Spleen (tissue), 7 donors: ENCODE measurements at regions not wholly inside any gene's neighbourhood (a gene's known extent, or its start where the extent isn't known, plus 50 kb on each side); places are given as distances from the start of the nearest gene placed in this dataset.

ENCODE experiments used
- POLR2A ChIP-seq, 3 donors: fragments of 450-650 bp; IDR thresholded peaks; one replicate each; pipeline ENCODE4 v1.5.1; 2017; ENCODE audit warnings: antibody characterized with exemption in 3 of 3, mild to moderate bottlenecking in 1 of 3
- TF ChIP-seq, protein P1 (sequence below), 11 experiments: fragments of 200-600 bp in 7 of 11; fragments of 450-650 bp in 4 of 11; sonication (generic) in 4 of 11; IDR thresholded peaks in 8 of 11; conservative IDR thresholded peaks in 3 of 11; 1 replicate in 7 of 11; 2 replicates in 4 of 11; pipeline versions ENCODE4 v1.4.0 to v1.8.0; 2016 to 2021; ENCODE audit warnings: antibody characterized with exemption in 11 of 11, inconsistent platforms in 4 of 11, mild to moderate bottlenecking in 1 of 11
- donor health status: DM: no; HTN: no; CAD: no; lungs with moderate emphysema.
- donor health status: DM: no; HTN: no; CAD: no.
- donor health status: DM: no; HTN: no; CAD: no.

DNA sequence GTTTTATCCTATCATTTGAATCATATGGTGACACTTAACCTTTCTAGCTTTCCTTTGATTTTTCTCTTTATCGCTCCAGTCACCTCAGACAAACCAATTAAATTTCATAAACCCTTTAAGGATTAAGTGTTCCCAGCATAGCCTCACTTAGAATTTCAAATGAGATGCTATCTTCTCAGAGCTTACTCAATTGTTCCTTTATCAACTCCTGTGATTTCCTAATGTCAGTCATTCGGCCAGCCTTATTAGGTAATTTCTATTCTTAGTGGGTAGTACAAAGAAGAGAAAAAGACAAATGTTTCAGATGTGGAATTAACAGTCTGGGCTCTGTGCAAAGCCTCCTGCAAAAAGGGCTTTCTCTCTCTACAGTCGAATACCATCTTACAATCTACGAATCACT, 77.1 kb upstream of the CCDC90B start:
- TF ChIP-seq, protein P1, sequence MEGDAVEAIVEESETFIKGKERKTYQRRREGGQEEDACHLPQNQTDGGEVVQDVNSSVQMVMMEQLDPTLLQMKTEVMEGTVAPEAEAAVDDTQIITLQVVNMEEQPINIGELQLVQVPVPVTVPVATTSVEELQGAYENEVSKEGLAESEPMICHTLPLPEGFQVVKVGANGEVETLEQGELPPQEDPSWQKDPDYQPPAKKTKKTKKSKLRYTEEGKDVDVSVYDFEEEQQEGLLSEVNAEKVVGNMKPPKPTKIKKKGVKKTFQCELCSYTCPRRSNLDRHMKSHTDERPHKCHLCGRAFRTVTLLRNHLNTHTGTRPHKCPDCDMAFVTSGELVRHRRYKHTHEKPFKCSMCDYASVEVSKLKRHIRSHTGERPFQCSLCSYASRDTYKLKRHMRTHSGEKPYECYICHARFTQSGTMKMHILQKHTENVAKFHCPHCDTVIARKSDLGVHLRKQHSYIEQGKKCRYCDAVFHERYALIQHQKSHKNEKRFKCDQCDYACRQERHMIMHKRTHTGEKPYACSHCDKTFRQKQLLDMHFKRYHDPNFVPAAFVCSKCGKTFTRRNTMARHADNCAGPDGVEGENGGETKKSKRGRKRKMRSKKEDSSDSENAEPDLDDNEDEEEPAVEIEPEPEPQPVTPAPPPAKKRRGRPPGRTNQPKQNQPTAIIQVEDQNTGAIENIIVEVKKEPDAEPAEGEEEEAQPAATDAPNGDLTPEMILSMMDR (IDR thresholded peaks at IDR 0.05 in 8 of 11, conservative IDR thresholded peaks at IDR 0.05 in 3 of 11): no peak
- no peak for TF ChIP-seq POLR2A (IDR thresholded peaks at IDR 0.05)
